ENCODE measurements at regions not wholly inside any gene's neighbourhood (a gene's known extent, or its start where the extent isn't known, plus 50 kb on each side); places are given as distances from the start of the nearest gene placed in this dataset.

DNA sequence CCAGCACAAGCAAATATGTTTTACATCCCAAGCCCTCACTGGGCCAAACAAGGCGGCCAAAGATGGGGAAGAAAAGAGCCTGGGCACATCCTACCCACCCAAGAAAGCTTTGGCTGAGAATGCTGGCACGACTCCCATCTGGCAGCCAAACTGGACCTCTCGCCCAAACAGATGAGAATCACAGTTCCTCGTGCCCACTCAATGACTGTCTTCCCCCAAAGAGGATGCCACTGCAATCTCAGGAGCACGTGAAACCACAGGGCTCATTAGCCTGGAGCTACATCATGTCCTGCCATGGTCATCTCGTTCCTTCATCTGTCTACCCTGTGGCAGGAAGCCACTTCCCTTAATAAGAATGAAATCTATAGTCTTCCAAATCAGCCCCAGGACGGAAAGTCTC, 536.8 kb downstream of the BNC2 start:
- DNase-seq, result no peak
- H3K9me3 Mint-ChIP-seq, result peaks cover 4% of the 10 kb centered on the region
- no peak overlapping the region for H3K27ac Mint-ChIP-seq
- peaks cover 3% of the 10 kb centered on the region for H3K27me3 Mint-ChIP-seq (ENCODE audit: low read depth, poor library complexity)
- peaks cover 6% of the 10 kb centered on the region for H3K4me1 Mint-ChIP-seq
- TF ChIP-seq CTCF (IDR thresholded peaks at IDR 0.05), result no peak
- H3K36me3 Mint-ChIP-seq (ENCODE audit: low read depth), result no peaks in the 10 kb centered on the region
- no peak overlapping the region for H3K4me3 Mint-ChIP-seq

DNA sequence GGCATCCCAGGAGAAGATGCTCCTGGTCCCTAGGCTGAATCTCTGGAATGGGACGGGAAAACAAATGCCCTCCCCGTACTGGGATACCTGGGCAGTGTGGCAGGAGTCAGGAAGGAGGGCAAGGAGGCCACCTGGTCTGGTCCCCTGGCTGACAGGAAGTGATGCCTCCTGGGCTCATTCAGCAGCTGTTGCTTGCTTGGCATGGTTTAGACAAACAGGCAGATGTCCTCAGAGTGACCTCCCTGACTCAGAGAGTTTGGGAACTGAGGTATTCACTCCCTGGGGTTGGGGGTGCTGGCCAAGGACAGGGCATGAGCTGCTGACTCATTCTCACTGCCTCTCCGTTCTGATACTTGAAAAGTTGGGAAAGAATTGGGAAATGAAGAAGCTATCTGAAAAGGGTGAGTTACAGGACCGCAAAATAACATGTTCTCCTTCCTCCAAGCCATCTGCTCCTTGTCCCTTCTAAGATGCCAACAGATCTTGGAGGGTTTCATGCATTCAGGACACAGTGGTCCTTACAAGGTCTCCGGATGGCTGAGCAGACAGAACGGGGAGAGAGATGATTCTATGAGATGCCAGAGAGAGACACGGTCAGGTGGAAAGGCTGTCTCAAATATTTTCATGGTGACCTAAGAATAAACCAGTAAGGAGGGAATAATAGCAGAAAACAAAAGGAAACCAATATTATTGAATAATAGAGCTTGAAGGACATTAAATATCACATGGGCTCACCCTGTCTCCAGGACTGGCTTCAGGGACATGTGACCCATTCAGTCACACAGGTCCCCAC, 534.5 kb downstream of the BNC2 start:
- DNase-seq, result no peak
- Mint-ChIP-seq H3K36me3 (ENCODE audit: low read depth) (no peaks in the 10 kb centered on the region), H3K27ac (no peak overlapping the region), H3K9me3 (peaks cover 4% of the 10 kb centered on the region), H3K27me3 (ENCODE audit: low read depth, poor library complexity) (peaks cover 3% of the 10 kb centered on the region), H3K4me3 (no peak overlapping the region), H3K4me1 (peaks cover 11% of the 10 kb centered on the region)
- no peak for TF ChIP-seq CTCF (IDR thresholded peaks at IDR 0.05)

- peaks cover 3% of the 10 kb centered on the region for H3K27me3 Mint-ChIP-seq (ENCODE audit: low read depth, poor library complexity)
- peaks cover 5% of the 10 kb centered on the region for H3K4me1 Mint-ChIP-seq
- peaks cover 4% of the 10 kb centered on the region for H3K9me3 Mint-ChIP-seq
- TF ChIP-seq CTCF (IDR thresholded peaks at IDR 0.05), result no peak
- no peak overlapping the region for H3K4me3 Mint-ChIP-seq
- no peak overlapping the region for H3K27ac Mint-ChIP-seq
- no peak for DNase-seq
- H3K36me3 Mint-ChIP-seq (ENCODE audit: low read depth), result no peaks in the 10 kb centered on the region
Measured at GRCh38 chr9:16336833-16337232, 533.6 kb downstream of the BNC2 start.

GRCh38 chr9:16337322-16338029, 533.0 kb downstream of the BNC2 start:
- no peak overlapping the region for H3K27ac Mint-ChIP-seq
- DNase-seq, result no peak
- H3K4me1 Mint-ChIP-seq, result peaks cover 5% of the 10 kb centered on the region
- peaks cover 3% of the 10 kb centered on the region for H3K27me3 Mint-ChIP-seq (ENCODE audit: low read depth, poor library complexity)
- TF ChIP-seq CTCF (IDR thresholded peaks at IDR 0.05), result no peak
- no peak overlapping the region for H3K4me3 Mint-ChIP-seq
- H3K36me3 Mint-ChIP-seq (ENCODE audit: low read depth), result no peaks in the 10 kb centered on the region
- H3K9me3 Mint-ChIP-seq, result no peaks in the 10 kb centered on the region

- Mint-ChIP-seq H3K27me3 (ENCODE audit: low read depth, poor library complexity) (no peaks in the 10 kb centered on the region), H3K9me3 (no peaks in the 10 kb centered on the region), H3K27ac (no peak overlapping the region), H3K36me3 (ENCODE audit: low read depth) (no peaks in the 10 kb centered on the region), H3K4me3 (no peak overlapping the region), H3K4me1 (peaks cover 39% of the 10 kb centered on the region)
- DNase-seq, result no peak
- TF ChIP-seq CTCF (IDR thresholded peaks at IDR 0.05), result no peak
Measured at GRCh38 chr9:16341177-16341576, 529.3 kb downstream of the BNC2 start.

Data from nephron progenitor cell (in vitro differentiated cells).